ENCODE measurements at regions not wholly inside any gene's neighbourhood (a gene's known extent, or its start where the extent isn't known, plus 50 kb on each side); places are given as distances from the start of the nearest gene placed in this dataset.

GRCh38 chr9:118635416-118635815 lies 733.8 kb downstream of the BRINP1 start:
- no peak for TF ChIP-seq CTCF (IDR thresholded peaks at IDR 0.05; ENCODE audit: low read depth, low read length)
- in situ Hi-C loops (cut with HindIII; ENCODE audit: low sequenced_read_pairs) = no loop called here
- DNase-seq (ENCODE audit: low read depth, low spot score) = no peak
- H3K4me3 ChIP-seq (ENCODE audit: low read depth, low read length) = no peak overlapping the region

- TF ChIP-seq CTCF (IDR thresholded peaks at IDR 0.05; ENCODE audit: low read depth, low read length) = no peak
- in situ Hi-C loops (cut with HindIII; ENCODE audit: low sequenced_read_pairs) = no loop called here
- DNase-seq (ENCODE audit: low read depth, low spot score) = no peak
- H3K4me3 ChIP-seq (ENCODE audit: low read depth, low read length) = no peak overlapping the region
These were observed 731.6 kb downstream of the BRINP1 start for GRCh38 chr9:118637681-118638080.

- DNase-seq (ENCODE audit: low read depth, low spot score) = peak; percentile 40
- TF ChIP-seq CTCF (IDR thresholded peaks at IDR 0.05; ENCODE audit: low read depth, low read length) = no peak
- in situ Hi-C loops (cut with HindIII; ENCODE audit: low sequenced_read_pairs) = no loop called here
- H3K4me3 ChIP-seq (ENCODE audit: low read depth, low read length) = no peak overlapping the region
These were observed 728.2 kb downstream of the BRINP1 start for GRCh38 chr9:118640836-118641560.

GRCh38 chr9:118643118-118643517 lies 726.1 kb downstream of the BRINP1 start:
- H3K4me3 ChIP-seq (ENCODE audit: low read depth, low read length) = no peak overlapping the region
- peak; percentile 56 for DNase-seq (ENCODE audit: low read depth, low spot score)
- in situ Hi-C loops (cut with HindIII; ENCODE audit: low sequenced_read_pairs) = no loop called here
- TF ChIP-seq CTCF (IDR thresholded peaks at IDR 0.05; ENCODE audit: low read depth, low read length) = no peak

- in situ Hi-C loops (cut with HindIII; ENCODE audit: low sequenced_read_pairs) = no loop called here
- DNase-seq (ENCODE audit: low read depth, low spot score) = no peak
- no peak overlapping the region for H3K4me3 ChIP-seq (ENCODE audit: low read depth, low read length)
- TF ChIP-seq CTCF (IDR thresholded peaks at IDR 0.05; ENCODE audit: low read depth, low read length) = no peak
These were observed 725.2 kb downstream of the BRINP1 start for GRCh38 chr9:118644066-118644465.

- no peak for TF ChIP-seq CTCF (IDR thresholded peaks at IDR 0.05; ENCODE audit: low read depth, low read length)
- no peak overlapping the region for H3K4me3 ChIP-seq (ENCODE audit: low read depth, low read length)
- no peak for DNase-seq (ENCODE audit: low read depth, low spot score)
- in situ Hi-C loops (cut with HindIII; ENCODE audit: low sequenced_read_pairs) = no loop called here
These were observed 721.9 kb downstream of the BRINP1 start for GRCh38 chr9:118647331-118647730.
